Fibroblast of skin of left quadriceps (primary cell): ENCODE measurements at regions not wholly inside any gene's neighbourhood (a gene's known extent, or its start where the extent isn't known, plus 50 kb on each side); places are given as distances from the start of the nearest gene placed in this dataset.
"Not testable (repeated sequence)": the region's sequence is repeated elsewhere in the genome, so short reads cannot be mapped to it uniquely, and the experiment has no call there.

Experiments used
- DNase-seq, 2 experiments: peaks; one replicate each; pipeline ENCODE4 v3.0.0-alpha.2; 2013; ENCODE audit warnings: low read depth in 2 of 2

- peak; percentile 52 to 56 for DNase-seq
Observed at GRCh38 chrX:3184176-3184930, 143.1 kb downstream of the ARSF start.

DNA sequence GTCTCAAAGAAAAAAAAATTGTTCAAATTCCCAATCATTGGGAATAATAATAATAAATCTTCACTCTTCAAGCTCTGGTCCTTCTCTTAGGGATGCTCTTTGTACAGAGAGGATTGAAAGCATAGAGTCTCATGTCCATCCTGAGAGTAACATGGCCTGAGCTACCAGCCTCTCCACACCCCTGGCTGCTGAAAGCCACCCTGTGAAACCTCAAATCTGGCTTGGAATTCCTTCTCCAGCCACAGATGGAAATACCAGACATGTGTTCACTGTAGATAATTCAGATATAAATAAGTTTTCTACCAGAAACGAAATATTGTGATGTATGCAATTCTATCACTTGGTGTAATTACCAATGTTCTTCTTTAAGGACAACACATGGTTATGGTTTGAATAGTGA, 140.6 kb downstream of the ARSF start:
- DNase-seq: no peak

GRCh38 chrX:3178329-3178728, 137.1 kb downstream of the ARSF start:
- no peak for DNase-seq

DNA sequence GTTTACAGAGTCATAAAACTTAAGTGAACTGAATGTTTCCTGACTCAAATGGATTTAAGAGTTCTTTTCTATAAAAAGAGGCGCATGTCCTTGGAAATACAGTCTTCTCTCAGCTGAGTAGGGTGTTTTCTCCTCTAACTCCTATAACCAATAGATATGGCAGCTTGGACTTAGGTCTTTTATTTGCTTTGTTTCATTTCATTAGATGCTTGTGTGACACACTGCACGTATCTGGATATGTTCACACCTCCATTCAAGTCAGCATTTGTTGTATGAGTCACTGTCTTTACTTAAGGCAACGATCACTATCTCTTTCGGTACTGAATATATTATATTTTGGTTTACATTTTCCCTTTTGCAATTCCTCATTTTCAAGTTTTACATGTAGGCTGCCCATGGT, 136.6 kb downstream of the ARSF start:
- no peak for DNase-seq

GRCh38 chrX:3176439-3176820, 135.2 kb downstream of the ARSF start:
- DNase-seq: peak; percentile 78 to 81

- DNase-seq: peak in 1 of 2 experiments; percentile 42
Observed at GRCh38 chrX:3175659-3176438, 134.6 kb downstream of the ARSF start.

- not testable (repeated sequence) for DNase-seq
Observed at GRCh38 chrX:3172156-3172555, 130.9 kb downstream of the ARSF start.

GRCh38 chrX:3169421-3169820, 128.2 kb downstream of the ARSF start:
- DNase-seq: no peak

DNA sequence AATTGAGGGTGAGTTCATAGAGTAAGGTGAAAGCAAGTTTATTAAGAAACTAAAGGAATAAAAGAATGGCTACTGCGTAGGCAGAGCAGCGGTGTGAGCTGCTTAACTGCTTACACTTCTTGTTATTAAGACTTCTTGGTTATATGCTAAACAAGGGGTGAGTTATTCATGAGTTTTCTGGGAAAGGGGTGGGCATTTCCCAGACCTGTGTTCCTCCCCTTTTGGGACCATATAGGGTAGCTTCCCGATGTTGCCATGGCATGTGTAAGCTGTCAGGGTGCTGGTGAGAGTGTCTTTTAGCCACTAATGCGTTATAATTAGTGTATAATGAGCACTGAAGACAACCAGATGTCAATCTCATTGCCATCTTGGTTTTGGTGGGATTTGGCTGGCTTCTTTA, 126.5 kb downstream of the ARSF start:
- DNase-seq: no peak

- no peak for DNase-seq
Observed at GRCh38 chrX:3166670-3167455, 125.6 kb downstream of the ARSF start.

- no peak for DNase-seq
Observed at GRCh38 chrX:3165808-3166207, 124.5 kb downstream of the ARSF start.
